Adrenal gland (tissue), 9 donors: ENCODE measurements at regions not wholly inside any gene's neighbourhood (a gene's known extent, or its start where the extent isn't known, plus 50 kb on each side); places are given as distances from the start of the nearest gene placed in this dataset.

ENCODE experiments used
- DNase-seq, 7 donors: peaks; one replicate each; pipeline ENCODE4 v3.0.0-alpha.2; 2019 to 2020
- H3K27ac ChIP-seq, 5 donors: fragments of 200-600 bp; sonication (generic) in 4 of 5; 1 replicate in 3 of 5; 2 replicates in 2 of 5; pipeline versions ENCODE4 v1.5.1 to v1.8.0; 2016 to 2020; ENCODE audit warnings: mild to moderate bottlenecking in 1 of 5
- H3K27me3 ChIP-seq: fragments of 200-600 bp; 2 replicates; pipeline ENCODE4 v1.8.0; 2021
- H3K36me3 ChIP-seq, 2 donors: fragments of 200-600 bp; replicated peaks in 1 of 2; 1 replicate in 1 of 2; 2 replicates in 1 of 2; pipeline versions ENCODE4 v1.5.1 to v1.8.0; 2018 to 2022
- H3K4me1 ChIP-seq, 2 donors: fragments of 200-600 bp; replicated peaks in 1 of 2; 1 replicate in 1 of 2; 2 replicates in 1 of 2; pipeline versions ENCODE4 v1.5.1 to v1.8.0; 2018 to 2021
- H3K4me3 ChIP-seq, 4 donors: fragments of 200-600 bp; sonication (generic) in 3 of 4; one replicate each; pipeline ENCODE4 v1.5.1; 2016 to 2018
- H3K9me3 ChIP-seq, 3 donors: fragments of 200-600 bp; sonication (generic) in 1 of 3; replicated peaks in 1 of 3; 1 replicate in 2 of 3; 2 replicates in 1 of 3; pipeline versions ENCODE4 v1.5.1 to v1.8.0; 2016 to 2021
- CTCF ChIP-seq, 6 experiments: fragments of 450-650 bp in 4 of 6; fragments of 200-600 bp in 2 of 6; sonication (generic) in 1 of 6; IDR thresholded peaks; 1 replicate in 5 of 6; 2 replicates in 1 of 6; pipeline versions ENCODE4 v1.5.1 to v1.8.0; 2016 to 2021; ENCODE audit warnings: antibody characterized with exemption in 6 of 6, mild to moderate bottlenecking in 2 of 6, moderate library complexity in 1 of 6
- POLR2A ChIP-seq, 2 donors: fragments of 450-650 bp; IDR thresholded peaks; one replicate each; pipeline ENCODE4 v1.6.1; 2017; ENCODE audit warnings: antibody characterized with exemption in 2 of 2, mild to moderate bottlenecking in 2 of 2, moderate library complexity in 1 of 2
- WGBS, 4 donors: extraction: QIAGEN DNeasy Blood & Tissue Kit in 2 of 4; methylation state at CpG; one replicate each; pipeline versions ENCODE4 v1.1.5 to v1.1.7; 2013 to 2017; 5-methylcytosine and 5-hydroxymethylcytosine counted together
- intact Hi-C, 2 donors: fragments of 100-400 bp; cut with DNase I; formaldehyde crosslinking; loops; one replicate each; pipeline versions ENCODE4 v1.14.1 to v1.15.0; 2022 to 2023
- donor health status: healthy with polysubstance abuse.
- donor health status: Bipolar disorder and iron deficiency.
- donor health status: DM: yes; HTN: yes; CAD: no.
- donor health status: DM: no; HTN: no; CAD: no.
- donor health status: DM: no; HTN: no; CAD: no.

- H3K4me1 ChIP-seq = peaks cover 0 to 3% of the 10 kb centered on the region in 2 donors
- no peaks in the 10 kb centered on the region for H3K27me3 ChIP-seq
- 79 to 90% (median 88%) methylated on average over 4 of the region's 4 CpGs for WGBS, 4 donors
- TF ChIP-seq POLR2A (IDR thresholded peaks at IDR 0.05) = no peak
- no peak for TF ChIP-seq CTCF (IDR thresholded peaks at IDR 0.05)
- no peaks in the 10 kb centered on the region for H3K9me3 ChIP-seq
- no peak overlapping the region for H3K4me3 ChIP-seq
- no peaks in the 10 kb centered on the region for H3K36me3 ChIP-seq
- DNase-seq = no peak
- no peak overlapping the region for H3K27ac ChIP-seq
- intact Hi-C loops = no loop called here
Measured at GRCh38 chr6:12508553-12508952, 208.0 kb upstream of the PHACTR1 start.

- no peak overlapping the region for H3K27ac ChIP-seq
- peaks cover 0 to 3% of the 10 kb centered on the region in 2 donors for H3K4me1 ChIP-seq
- H3K36me3 ChIP-seq = no peaks in the 10 kb centered on the region
- no peaks in the 10 kb centered on the region for H3K27me3 ChIP-seq
- H3K9me3 ChIP-seq = no peaks in the 10 kb centered on the region
- WGBS, 4 donors = 82 to 90% (median 86%) methylated on average over 1 of the region's 1 CpG
- TF ChIP-seq CTCF (IDR thresholded peaks at IDR 0.05) = no peak
- intact Hi-C loops = no loop called here
- H3K4me3 ChIP-seq = no peak overlapping the region
- no peak for DNase-seq
Measured at GRCh38 chr6:12509060-12509459, 207.5 kb upstream of the PHACTR1 start.

GRCh38 chr6:12516070-12516469 is 200.5 kb upstream of the PHACTR1 start:
- Histone ChIP-seq H3K4me3 (no peak overlapping the region), H3K27me3 (no peaks in the 10 kb centered on the region), H3K27ac (no peak overlapping the region), H3K9me3 (no peaks in the 10 kb centered on the region), H3K36me3 (no peaks in the 10 kb centered on the region), H3K4me1 (peaks cover 0 to 9% of the 10 kb centered on the region in 2 donors)
- peak in 3 of 7 donors; percentile 29 to 50 (median 41) for DNase-seq
- intact Hi-C loops = no loop called here
- TF ChIP-seq CTCF (IDR thresholded peaks at IDR 0.05) = no peak
- no peak for TF ChIP-seq POLR2A (IDR thresholded peaks at IDR 0.05)
- WGBS, 4 donors = 31 to 70% (median 42%) methylated on average over 1 of the region's 1 CpG

- Histone ChIP-seq H3K27me3 (no peaks in the 10 kb centered on the region), H3K4me3 (no peak overlapping the region), H3K4me1 (no peaks in the 10 kb centered on the region), H3K27ac (no peak overlapping the region), H3K9me3 (no peaks in the 10 kb centered on the region), H3K36me3 (no peaks in the 10 kb centered on the region)
- intact Hi-C loops = no loop called here
- 77 to 91% (median 81%) methylated on average over 1 of the region's 1 CpG for WGBS, 4 donors
- DNase-seq = no peak
- no peak for TF ChIP-seq POLR2A (IDR thresholded peaks at IDR 0.05)
- no peak for TF ChIP-seq CTCF (IDR thresholded peaks at IDR 0.05)
Measured at GRCh38 chr6:12522347-12522746, 194.2 kb upstream of the PHACTR1 start.
